Thymus (tissue), 11 donors: ENCODE measurements at regions not wholly inside any gene's neighbourhood (a gene's known extent, or its start where the extent isn't known, plus 50 kb on each side); places are given as distances from the start of the nearest gene placed in this dataset.

Source experiments
- DNase-seq, 9 donors: peaks; one replicate each; pipeline ENCODE4 v3.0.0-alpha.2; 2013; ENCODE audit warnings: low spot score in 9 of 9, low read depth in 6 of 9, missing footprints in 1 of 9
- H3K27ac ChIP-seq, 2 donors: one replicate each; pipeline ENCODE4 v1.5.1; 2013; ENCODE audit warnings: control low read depth in 1 of 2, low read depth in 1 of 2, low read length in 1 of 2, mild to moderate bottlenecking in 1 of 2, moderate library complexity in 1 of 2
- H3K27me3 ChIP-seq, 2 donors: one replicate each; pipeline ENCODE4 v1.5.1; 2013; ENCODE audit warnings: low read length in 1 of 2; ENCODE audit not compliant: control insufficient read depth in 2 of 2, insufficient read depth in 1 of 2
- H3K36me3 ChIP-seq, 2 donors: one replicate each; pipeline ENCODE4 v1.5.1; 2013; ENCODE audit warnings: low read length in 1 of 2, mild to moderate bottlenecking in 1 of 2, moderate library complexity in 1 of 2; ENCODE audit not compliant: control insufficient read depth in 2 of 2, insufficient read depth in 2 of 2
- H3K4me1 ChIP-seq, 2 donors: one replicate each; pipeline ENCODE4 v1.5.1; 2013; ENCODE audit warnings: low read length in 2 of 2; ENCODE audit not compliant: control insufficient read depth in 2 of 2, insufficient read depth in 2 of 2
- H3K4me3 ChIP-seq, 2 donors: one replicate each; pipeline ENCODE4 v1.5.1; 2013; ENCODE audit warnings: low read length in 2 of 2, control low read depth in 1 of 2, mild to moderate bottlenecking in 1 of 2
- H3K9me3 ChIP-seq, 2 donors: one replicate each; pipeline ENCODE4 v1.5.1; 2013; ENCODE audit warnings: low read length in 1 of 2, mild to moderate bottlenecking in 1 of 2; ENCODE audit not compliant: control insufficient read depth in 2 of 2, insufficient read depth in 1 of 2
- WGBS: extraction: QIAGEN DNeasy Blood & Tissue Kit; methylation state at CpG from one replicate; pipeline ENCODE4 v1.1.7; 2013; 5-methylcytosine and 5-hydroxymethylcytosine counted together
- donor health status: healthy.

GRCh38 chr2:217396586-217396985, 536.7 kb upstream of the TNP1 start:
- WGBS, result 95% methylated on average over 2 of the region's 2 CpGs
- Histone ChIP-seq H3K4me1 (peaks cover 0 to 7% of the 10 kb centered on the region in 2 donors), H3K27ac (no peak overlapping the region)

GRCh38 chr2:217396165-217396564, 536.3 kb upstream of the TNP1 start:
- no peak overlapping the region for H3K4me3 ChIP-seq
- no peak overlapping the region for H3K27ac ChIP-seq
- H3K27me3 ChIP-seq, result no peaks in the 10 kb centered on the region
- H3K4me1 ChIP-seq, result peaks cover 0 to 7% of the 10 kb centered on the region in 2 donors
- no peaks in the 10 kb centered on the region for H3K36me3 ChIP-seq
- 89% methylated on average over 2 of the region's 2 CpGs for WGBS
- no peak for DNase-seq
- no peaks in the 10 kb centered on the region for H3K9me3 ChIP-seq

More at GRCh38 chr2:217396586-217396985, 536.7 kb upstream of the TNP1 start:
- Histone ChIP-seq H3K4me3 (no peak overlapping the region), H3K27me3 (no peaks in the 10 kb centered on the region), H3K9me3 (no peaks in the 10 kb centered on the region), H3K36me3 (no peaks in the 10 kb centered on the region)
- no peak for DNase-seq

GRCh38 chr2:217394510-217395351, 534.9 kb upstream of the TNP1 start:
- H3K27me3 ChIP-seq, result no peaks in the 10 kb centered on the region
- DNase-seq, result no peak
- no peak overlapping the region for H3K4me3 ChIP-seq
- H3K4me1 ChIP-seq, result peaks cover 0 to 7% of the 10 kb centered on the region in 2 donors
- WGBS, result 95% methylated on average over 8 of the region's 8 CpGs
- H3K9me3 ChIP-seq, result peaks cover 3 to 8% of the 10 kb centered on the region in 2 donors
- H3K36me3 ChIP-seq, result no peaks in the 10 kb centered on the region
- H3K27ac ChIP-seq, result no peak overlapping the region

GRCh38 chr2:217393585-217394032, 533.7 kb upstream of the TNP1 start:
- peak overlapping the region in 1 of 2 donors; percentile 37 for H3K27ac ChIP-seq
- DNase-seq, result no peak
- WGBS, result 93% methylated on average over 4 of the region's 4 CpGs
- no peaks in the 10 kb centered on the region for H3K27me3 ChIP-seq
- H3K4me1 ChIP-seq, result peaks cover 0 to 3% of the 10 kb centered on the region in 2 donors
- H3K4me3 ChIP-seq, result no peak overlapping the region
- no peaks in the 10 kb centered on the region for H3K36me3 ChIP-seq
- H3K9me3 ChIP-seq, result peaks cover 3 to 8% of the 10 kb centered on the region in 2 donors

GRCh38 chr2:217392930-217393584, 533.2 kb upstream of the TNP1 start:
- WGBS, result 92% methylated on average over 5 of the region's 5 CpGs
- Histone ChIP-seq H3K4me1 (peaks cover under 1 to 2% of the 10 kb centered on the region in 2 donors), H3K36me3 (no peaks in the 10 kb centered on the region), H3K27ac (peak overlapping the region in 1 of 2 donors; percentile 37), H3K9me3 (peaks cover 3 to 8% of the 10 kb centered on the region in 2 donors), H3K4me3 (no peak overlapping the region), H3K27me3 (no peaks in the 10 kb centered on the region)
- DNase-seq, result no peak

- WGBS, result 37% methylated on average over 4 of the region's 4 CpGs
These were observed 528.0 kb upstream of the TNP1 start for GRCh38 chr2:217387776-217388387.

GRCh38 chr2:217386041-217386440, 526.2 kb upstream of the TNP1 start:
- H3K9me3 ChIP-seq, result peaks cover 3 to 7% of the 10 kb centered on the region in 2 donors
- H3K4me1 ChIP-seq, result peaks cover 8 to 10% of the 10 kb centered on the region in 2 donors
- DNase-seq, result no peak
- H3K36me3 ChIP-seq, result no peaks in the 10 kb centered on the region
- WGBS, result 64% methylated on average over 3 of the region's 3 CpGs
- no peaks in the 10 kb centered on the region for H3K27me3 ChIP-seq
- no peak overlapping the region for H3K4me3 ChIP-seq
- H3K27ac ChIP-seq, result no peak overlapping the region

More at GRCh38 chr2:217387776-217388387, 528.0 kb upstream of the TNP1 start:
- Histone ChIP-seq H3K4me1 (peaks cover 8 to 10% of the 10 kb centered on the region in 2 donors), H3K27ac (no peak overlapping the region), H3K4me3 (no peak overlapping the region), H3K9me3 (peaks cover 3 to 8% of the 10 kb centered on the region in 2 donors), H3K27me3 (no peaks in the 10 kb centered on the region), H3K36me3 (no peaks in the 10 kb centered on the region)
- DNase-seq, result no peak

GRCh38 chr2:217383620-217384019, 523.8 kb upstream of the TNP1 start:
- no peak for DNase-seq
- 92% methylated on average over 4 of the region's 4 CpGs for WGBS
- no peak overlapping the region for H3K4me3 ChIP-seq
- peaks cover 8 to 10% of the 10 kb centered on the region in 2 donors for H3K4me1 ChIP-seq
- H3K27me3 ChIP-seq, result no peaks in the 10 kb centered on the region
- H3K36me3 ChIP-seq, result no peaks in the 10 kb centered on the region
- H3K9me3 ChIP-seq, result no peaks in the 10 kb centered on the region
- H3K27ac ChIP-seq, result no peak overlapping the region

- WGBS, result 34% methylated on average over 5 of the region's 5 CpGs
- Histone ChIP-seq H3K27me3 (no peaks in the 10 kb centered on the region), H3K27ac (no peak overlapping the region), H3K4me1 (peaks cover 4 to 7% of the 10 kb centered on the region in 2 donors), H3K9me3 (no peaks in the 10 kb centered on the region), H3K36me3 (no peaks in the 10 kb centered on the region), H3K4me3 (no peak overlapping the region)
- DNase-seq, result peak in 7 of 9 donors; percentile 24 to 79 (median 27)
These were observed 522.9 kb upstream of the TNP1 start for GRCh38 chr2:217382794-217383193.
